ENCODE measurements at regions not wholly inside any gene's neighbourhood (a gene's known extent, or its start where the extent isn't known, plus 50 kb on each side); places are given as distances from the start of the nearest gene placed in this dataset.

DNA sequence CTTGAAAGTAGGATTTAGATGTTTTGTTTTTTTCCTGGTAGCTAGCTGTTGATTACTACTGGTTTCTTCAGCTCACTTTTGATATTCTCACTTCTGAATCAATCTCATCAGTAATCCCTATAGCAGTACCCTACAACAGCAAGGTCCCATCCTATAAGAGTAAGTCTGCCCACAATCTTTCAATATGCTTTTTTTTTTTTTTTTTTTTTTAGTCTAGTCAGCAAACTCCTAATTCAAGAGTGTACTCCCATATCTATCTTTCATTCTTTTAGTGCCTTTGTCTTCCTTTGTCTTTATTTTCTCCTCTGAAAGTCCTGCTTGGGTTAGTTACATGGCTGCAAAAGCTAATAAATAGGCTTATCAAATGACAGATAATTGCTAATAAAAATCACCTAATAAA is 362.4 kb upstream of the RIOK2 start:
- no peak for TF ChIP-seq ISL1 (CRISPR knock-in tag; IDR thresholded peaks at IDR 0.05)
- no peak for TF ChIP-seq ARNTL (CRISPR knock-in tag; IDR thresholded peaks at IDR 0.05; ENCODE audit: borderline replicate concordance, low read depth)
- TF ChIP-seq ESRRG (CRISPR knock-in tag; IDR thresholded peaks at IDR 0.05) = no peak
- TF ChIP-seq CSDC2 (CRISPR knock-in tag; IDR thresholded peaks at IDR 0.05) = no peak
- TF ChIP-seq BACH2 (CRISPR knock-in tag; IDR thresholded peaks at IDR 0.05; ENCODE audit: borderline replicate concordance) = no peak
- no peak for TF ChIP-seq ZNF70 (CRISPR knock-in tag; IDR thresholded peaks at IDR 0.05)
- TF ChIP-seq, protein P1, sequence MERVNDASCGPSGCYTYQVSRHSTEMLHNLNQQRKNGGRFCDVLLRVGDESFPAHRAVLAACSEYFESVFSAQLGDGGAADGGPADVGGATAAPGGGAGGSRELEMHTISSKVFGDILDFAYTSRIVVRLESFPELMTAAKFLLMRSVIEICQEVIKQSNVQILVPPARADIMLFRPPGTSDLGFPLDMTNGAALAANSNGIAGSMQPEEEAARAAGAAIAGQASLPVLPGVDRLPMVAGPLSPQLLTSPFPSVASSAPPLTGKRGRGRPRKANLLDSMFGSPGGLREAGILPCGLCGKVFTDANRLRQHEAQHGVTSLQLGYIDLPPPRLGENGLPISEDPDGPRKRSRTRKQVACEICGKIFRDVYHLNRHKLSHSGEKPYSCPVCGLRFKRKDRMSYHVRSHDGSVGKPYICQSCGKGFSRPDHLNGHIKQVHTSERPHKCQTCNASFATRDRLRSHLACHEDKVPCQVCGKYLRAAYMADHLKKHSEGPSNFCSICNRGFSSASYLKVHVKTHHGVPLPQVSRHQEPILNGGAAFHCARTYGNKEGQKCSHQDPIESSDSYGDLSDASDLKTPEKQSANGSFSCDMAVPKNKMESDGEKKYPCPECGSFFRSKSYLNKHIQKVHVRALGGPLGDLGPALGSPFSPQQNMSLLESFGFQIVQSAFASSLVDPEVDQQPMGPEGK (CRISPR knock-in tag; IDR thresholded peaks at IDR 0.05; ENCODE audit: borderline replicate concordance) = no peak
- no peak for TF ChIP-seq ZFP30 (CRISPR knock-in tag; IDR thresholded peaks at IDR 0.05)
- TF ChIP-seq TOX (CRISPR knock-in tag; IDR thresholded peaks at IDR 0.05; ENCODE audit: borderline replicate concordance) = no peak
